ENCODE measurements at regions not wholly inside any gene's neighbourhood (a gene's known extent, or its start where the extent isn't known, plus 50 kb on each side); places are given as distances from the start of the nearest gene placed in this dataset.
A peak's percentile ranks its signal among the peaks of the same experiment; 100 is the strongest.

DNA sequence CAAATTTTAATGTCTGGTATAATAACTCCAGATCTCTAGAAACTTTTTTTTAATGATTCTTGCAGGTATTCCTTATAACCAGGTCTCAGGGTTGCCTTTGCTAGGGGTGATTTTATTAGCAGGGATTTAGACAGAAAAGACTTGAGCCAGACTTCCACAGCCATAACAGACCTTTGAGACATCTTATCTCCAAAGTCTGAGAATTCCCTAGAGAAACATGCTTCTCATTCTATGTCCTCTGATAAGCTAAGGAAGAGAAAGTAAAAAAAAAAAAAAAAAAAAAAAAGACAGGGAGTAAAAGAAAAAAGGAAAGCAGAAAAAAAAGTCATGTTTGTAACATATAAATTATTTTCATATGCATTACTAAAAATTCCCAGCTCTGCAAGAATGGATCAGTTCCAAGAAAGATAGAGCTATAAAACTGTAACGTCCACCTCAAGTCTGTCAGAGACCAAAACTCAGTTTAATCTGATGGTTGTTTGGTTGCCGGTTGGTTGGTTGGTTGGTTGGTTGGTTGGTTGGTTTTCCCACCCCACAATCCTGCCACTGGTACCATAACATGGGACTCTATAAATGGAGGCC is 153.8 kb downstream of the COL6A3 start:
- Histone ChIP-seq H3K27me3 (ENCODE audit: insufficient read depth) (no peaks in the 10 kb centered on the region), H3K4me1 (ENCODE audit: control insufficient read depth in 1 of 2, insufficient read depth in 2 of 2, low read depth in 1 of 2, low read length in 1 of 2) (peaks cover 0 to 38% of the 10 kb centered on the region in 2 experiments), H3K9me2 (no peaks in the 10 kb centered on the region), H2AFZ (ENCODE audit: low read depth) (no peak overlapping the region), H3K4me3 (ENCODE audit: low read depth in 2 of 2, low read length in 1 of 2) (no peak overlapping the region), H3K36me3 (replicated peaks in 1 of 2; ENCODE audit: control insufficient read depth in 1 of 2, insufficient read depth in 2 of 2, low read length in 1 of 2) (no peaks in the 10 kb centered on the region), H3K4me2 (no peak overlapping the region), H3K79me2 (ENCODE audit: insufficient read depth) (no peaks in the 10 kb centered on the region), H3K9ac (no peak overlapping the region), H3K9me3 (no peaks in the 10 kb centered on the region), H3F3A (replicated peaks; ENCODE audit: insufficient read depth) (peaks cover 28% of the 10 kb centered on the region), H4K20me1 (ENCODE audit: insufficient read depth) (no peaks in the 10 kb centered on the region), H3K27ac (ENCODE audit: low read depth in 2 of 2, low read length in 1 of 2) (peak overlapping the region in 1 of 2 experiments; percentile 95; a peak in 1 of 4 replicates)
- ChIA-PET CTCF (interaction anchor here (0.9 kb wide), 1 partner anchor 161 kb away, joined by 3 read pairs; no protein-coding TSS in a partner anchor), POLR2A (no interaction called here)
- TF ChIP-seq TAF1 (IDR thresholded peaks at IDR 0.05; ENCODE audit: borderline replicate concordance, low read depth, low read length) (no peak), RAD21 (IDR thresholded peaks at IDR 0.05; ENCODE audit: low read length) (no peak), CHD2 (IDR thresholded peaks at IDR 0.05; ENCODE audit: low read length, partially characterized antibody) (no peak), SIN3A (IDR thresholded peaks at IDR 0.05; ENCODE audit: borderline replicate concordance, low read depth, low read length) (no peak), TEAD4 (IDR thresholded peaks at IDR 0.05; ENCODE audit: borderline replicate concordance, insufficient read depth) (no peak), JUND (IDR thresholded peaks at IDR 0.05) (no peak), FOXM1 (IDR thresholded peaks at IDR 0.05; ENCODE audit: low read depth) (no peak), NRF1 (IDR thresholded peaks at IDR 0.05; ENCODE audit: low read depth, low read length) (no peak)
- TF ChIP-seq, protein P1, sequence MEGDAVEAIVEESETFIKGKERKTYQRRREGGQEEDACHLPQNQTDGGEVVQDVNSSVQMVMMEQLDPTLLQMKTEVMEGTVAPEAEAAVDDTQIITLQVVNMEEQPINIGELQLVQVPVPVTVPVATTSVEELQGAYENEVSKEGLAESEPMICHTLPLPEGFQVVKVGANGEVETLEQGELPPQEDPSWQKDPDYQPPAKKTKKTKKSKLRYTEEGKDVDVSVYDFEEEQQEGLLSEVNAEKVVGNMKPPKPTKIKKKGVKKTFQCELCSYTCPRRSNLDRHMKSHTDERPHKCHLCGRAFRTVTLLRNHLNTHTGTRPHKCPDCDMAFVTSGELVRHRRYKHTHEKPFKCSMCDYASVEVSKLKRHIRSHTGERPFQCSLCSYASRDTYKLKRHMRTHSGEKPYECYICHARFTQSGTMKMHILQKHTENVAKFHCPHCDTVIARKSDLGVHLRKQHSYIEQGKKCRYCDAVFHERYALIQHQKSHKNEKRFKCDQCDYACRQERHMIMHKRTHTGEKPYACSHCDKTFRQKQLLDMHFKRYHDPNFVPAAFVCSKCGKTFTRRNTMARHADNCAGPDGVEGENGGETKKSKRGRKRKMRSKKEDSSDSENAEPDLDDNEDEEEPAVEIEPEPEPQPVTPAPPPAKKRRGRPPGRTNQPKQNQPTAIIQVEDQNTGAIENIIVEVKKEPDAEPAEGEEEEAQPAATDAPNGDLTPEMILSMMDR (IDR thresholded peaks at IDR 0.05) = no peak
- TF ChIP-seq, protein P2, sequence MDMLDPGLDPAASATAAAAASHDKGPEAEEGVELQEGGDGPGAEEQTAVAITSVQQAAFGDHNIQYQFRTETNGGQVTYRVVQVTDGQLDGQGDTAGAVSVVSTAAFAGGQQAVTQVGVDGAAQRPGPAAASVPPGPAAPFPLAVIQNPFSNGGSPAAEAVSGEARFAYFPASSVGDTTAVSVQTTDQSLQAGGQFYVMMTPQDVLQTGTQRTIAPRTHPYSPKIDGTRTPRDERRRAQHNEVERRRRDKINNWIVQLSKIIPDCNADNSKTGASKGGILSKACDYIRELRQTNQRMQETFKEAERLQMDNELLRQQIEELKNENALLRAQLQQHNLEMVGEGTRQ (IDR thresholded peaks at IDR 0.05; ENCODE audit: borderline replicate concordance, low read depth, low read length) = no peak
- TF ChIP-seq, protein P3, sequence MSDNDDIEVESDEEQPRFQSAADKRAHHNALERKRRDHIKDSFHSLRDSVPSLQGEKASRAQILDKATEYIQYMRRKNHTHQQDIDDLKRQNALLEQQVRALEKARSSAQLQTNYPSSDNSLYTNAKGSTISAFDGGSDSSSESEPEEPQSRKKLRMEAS (IDR thresholded peaks at IDR 0.05; ENCODE audit: low read depth) = no peak
- 39% methylated on average over 2 of the region's 2 CpGs for WGBS (ENCODE audit: low lambda C conversion rate)
- DNase-seq = no peak

DNA sequence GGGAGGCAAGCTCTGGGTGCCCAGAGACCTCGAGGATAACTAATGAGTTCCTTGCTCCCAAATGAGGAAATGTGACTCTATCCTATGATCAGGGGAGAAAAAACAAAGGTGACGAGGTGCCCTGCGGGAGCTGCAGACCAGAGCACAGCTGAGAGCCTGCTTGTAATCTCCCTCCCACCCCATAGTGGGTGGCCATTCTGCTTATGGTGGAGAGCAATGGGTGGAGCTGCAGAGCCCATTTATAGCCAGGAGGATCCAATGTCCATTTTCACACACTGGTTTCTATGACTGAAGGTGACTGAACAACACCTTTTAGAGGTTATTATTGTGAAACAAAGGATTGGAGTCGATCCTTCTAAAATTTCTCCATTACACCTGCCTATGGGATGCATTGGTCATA is 153.3 kb downstream of the COL6A3 start:
- DNase-seq = no peak
- H3K4me3 ChIP-seq (ENCODE audit: low read depth in 2 of 2, low read length in 1 of 2) = no peak overlapping the region
- peaks cover 24% of the 10 kb centered on the region for H3F3A ChIP-seq (replicated peaks; ENCODE audit: insufficient read depth)
- no peak overlapping the region for H2AFZ ChIP-seq (ENCODE audit: low read depth)
- H3K9me2 ChIP-seq = no peaks in the 10 kb centered on the region
- ChIA-PET CTCF (no interaction called here), POLR2A (no interaction called here)
- H3K4me1 ChIP-seq (ENCODE audit: control insufficient read depth in 1 of 2, insufficient read depth in 2 of 2, low read depth in 1 of 2, low read length in 1 of 2) = peaks cover 0 to 33% of the 10 kb centered on the region in 2 experiments
- 87% methylated on average over 4 of the region's 4 CpGs for WGBS (ENCODE audit: low lambda C conversion rate)
- peak overlapping the region in 1 of 2 experiments; percentile 9; a peak in 1 of 4 replicates for H3K27ac ChIP-seq (ENCODE audit: low read depth in 2 of 2, low read length in 1 of 2)
- no peaks in the 10 kb centered on the region for H3K79me2 ChIP-seq (ENCODE audit: insufficient read depth)
- H4K20me1 ChIP-seq (ENCODE audit: insufficient read depth) = no peaks in the 10 kb centered on the region
- TF ChIP-seq GABPA (IDR thresholded peaks at IDR 0.05; ENCODE audit: low read depth) (no peak), GATA2 (CRISPR knock-in tag; IDR thresholded peaks at IDR 0.05) (no peak), FOSL2 (IDR thresholded peaks at IDR 0.05; ENCODE audit: borderline replicate concordance, low read depth) (no peak), EP300 (IDR thresholded peaks at IDR 0.05; ENCODE audit: borderline replicate concordance in 1 of 2, low read depth in 1 of 2, low read length in 1 of 2) (no peak)
- TF ChIP-seq, protein P4, sequence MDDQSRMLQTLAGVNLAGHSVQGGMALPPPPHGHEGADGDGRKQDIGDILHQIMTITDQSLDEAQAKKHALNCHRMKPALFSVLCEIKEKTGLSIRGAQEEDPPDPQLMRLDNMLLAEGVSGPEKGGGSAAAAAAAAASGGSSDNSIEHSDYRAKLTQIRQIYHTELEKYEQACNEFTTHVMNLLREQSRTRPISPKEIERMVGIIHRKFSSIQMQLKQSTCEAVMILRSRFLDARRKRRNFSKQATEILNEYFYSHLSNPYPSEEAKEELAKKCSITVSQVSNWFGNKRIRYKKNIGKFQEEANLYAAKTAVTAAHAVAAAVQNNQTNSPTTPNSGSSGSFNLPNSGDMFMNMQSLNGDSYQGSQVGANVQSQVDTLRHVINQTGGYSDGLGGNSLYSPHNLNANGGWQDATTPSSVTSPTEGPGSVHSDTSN (IDR thresholded peaks at IDR 0.05) = no peak
- H3K27me3 ChIP-seq (ENCODE audit: insufficient read depth) = no peaks in the 10 kb centered on the region
- H3K9me3 ChIP-seq = no peaks in the 10 kb centered on the region
- no peak overlapping the region for H3K4me2 ChIP-seq
- H3K9ac ChIP-seq = no peak overlapping the region
- H3K36me3 ChIP-seq (replicated peaks in 1 of 2; ENCODE audit: control insufficient read depth in 1 of 2, insufficient read depth in 2 of 2, low read length in 1 of 2) = no peaks in the 10 kb centered on the region
